Stomach (tissue), 4 donors: ENCODE measurements at regions not wholly inside any gene's neighbourhood (a gene's known extent, or its start where the extent isn't known, plus 50 kb on each side); places are given as distances from the start of the nearest gene placed in this dataset.

Source experiments
- CTCF ChIP-seq, 7 experiments: fragments of 450-650 bp in 4 of 7; fragments of 200-600 bp in 3 of 7; sonication (generic) in 3 of 7; IDR thresholded peaks; one replicate each; pipeline ENCODE4 v1.5.1; 2016 to 2019; ENCODE audit warnings: antibody characterized with exemption in 7 of 7, control low read depth in 2 of 7, mild to moderate bottlenecking in 1 of 7
- EP300 ChIP-seq: sonication (generic); formaldehyde crosslinking; IDR thresholded peaks from one replicate; pipeline ENCODE4 v1.6.1; 2017; ENCODE audit warnings: antibody characterized with exemption
- POLR2A ChIP-seq, 4 donors: fragments of 450-650 bp; IDR thresholded peaks; one replicate each; pipeline ENCODE4 v1.6.1; 2016; ENCODE audit warnings: antibody characterized with exemption in 4 of 4, control low read depth in 2 of 4, mild to moderate bottlenecking in 1 of 4, moderate library complexity in 1 of 4
- POLR2AphosphoS5 ChIP-seq, 3 donors: sonication (generic); formaldehyde crosslinking; IDR thresholded peaks; one replicate each; pipeline ENCODE4 v1.6.1; 2016; ENCODE audit warnings: antibody characterized with exemption in 3 of 3

- no peak for TF ChIP-seq POLR2AphosphoS5 (IDR thresholded peaks at IDR 0.05)
- no peak for TF ChIP-seq CTCF (IDR thresholded peaks at IDR 0.05)
- TF ChIP-seq POLR2A (IDR thresholded peaks at IDR 0.05), result no peak
- no peak for TF ChIP-seq EP300
Observed at GRCh38 chr9:12060811-12061210, 632.4 kb upstream of the TYRP1 start.
